Naive thymus-derived CD4-positive, alpha-beta T cell (primary cell): ENCODE measurements at regions not wholly inside any gene's neighbourhood (a gene's known extent, or its start where the extent isn't known, plus 50 kb on each side); places are given as distances from the start of the nearest gene placed in this dataset.

Source experiments
- ATAC-seq: fragments of 150-1000 bp; cut with Tn5 transposase; 2 replicates; pipeline ENCODE4 v1.10.0; 2021; ENCODE audit warnings: mild to moderate bottlenecking, moderate library complexity
- CTCF ChIA-PET: fragments of 350-600 bp; sonication (Branson Sonifier 250); formaldehyde crosslinking; loops from one replicate; lab custom pipeline; 2021; ENCODE audit warnings: antibody characterized with exemption; lab: Charles Lee
- POLR2A ChIA-PET: fragments of 350-600 bp; sonication (Branson Sonifier 250); formaldehyde crosslinking; loops from one replicate; lab custom pipeline; 2021; ENCODE audit warnings: antibody characterized with exemption, inconsistent platforms; lab: Charles Lee
- DNase-seq, 9 donors: peaks; one replicate each; pipeline versions ENCODE4 v3.0.0 to v3.0.0-alpha.2; 2020 to 2022; ENCODE audit warnings: mixed read lengths in 1 of 9
- H3K27ac ChIP-seq: one replicate; pipeline ENCODE4 v1.7.0; 2013; ENCODE audit warnings: mild to moderate bottlenecking, low read depth, low read length, moderate library complexity
- H3K27me3 ChIP-seq, 2 donors: one replicate each; pipeline ENCODE4 v1.7.0; 2013; ENCODE audit warnings: low read length in 2 of 2, mild to moderate bottlenecking in 2 of 2, moderate library complexity in 2 of 2; ENCODE audit not compliant: control insufficient read depth in 2 of 2, insufficient read depth in 2 of 2
- H3K36me3 ChIP-seq, 3 experiments: 1 replicate in 2 of 3; 2 replicates in 1 of 3; pipeline ENCODE4 v1.7.0; 2013; ENCODE audit warnings: low read length in 3 of 3, mild to moderate bottlenecking in 3 of 3, moderate library complexity in 1 of 3; ENCODE audit not compliant: insufficient read depth in 3 of 3, control insufficient read depth in 2 of 3
- H3K4me1 ChIP-seq, 2 donors: one replicate each; pipeline ENCODE4 v1.7.0; 2013; ENCODE audit warnings: low read length in 2 of 2, mild to moderate bottlenecking in 2 of 2, moderate library complexity in 1 of 2; ENCODE audit not compliant: control insufficient read depth in 2 of 2, insufficient read depth in 2 of 2
- H3K4me3 ChIP-seq: 2 replicates; pipeline ENCODE4 v1.7.0; 2013; ENCODE audit warnings: mild to moderate bottlenecking, low read length
- H3K9me3 ChIP-seq, 3 experiments: 1 replicate in 2 of 3; 2 replicates in 1 of 3; pipeline ENCODE4 v1.7.0; 2013; ENCODE audit warnings: low read length in 3 of 3; ENCODE audit not compliant: control insufficient read depth in 2 of 3
- H3K27ac Mint-ChIP-seq, 9 donors: one replicate each; pipeline ENCODE4 v1.8.0; 2020 to 2022; ENCODE audit warnings: mixed read lengths in 9 of 9, mild to moderate bottlenecking in 8 of 9, moderate library complexity in 5 of 9, inconsistent platforms in 2 of 9
- H3K27me3 Mint-ChIP-seq, 5 donors: one replicate each; pipeline ENCODE4 v1.8.0; 2021 to 2022; ENCODE audit warnings: mixed read lengths in 5 of 5, mild to moderate bottlenecking in 1 of 5
- H3K36me3 Mint-ChIP-seq, 5 donors: one replicate each; pipeline ENCODE4 v1.8.0; 2020 to 2022; ENCODE audit warnings: mixed read lengths in 5 of 5, mild to moderate bottlenecking in 3 of 5, inconsistent platforms in 1 of 5
- H3K4me1 Mint-ChIP-seq, 7 donors: one replicate each; pipeline ENCODE4 v1.8.0; 2020 to 2022; ENCODE audit warnings: mixed read lengths in 7 of 7, mild to moderate bottlenecking in 3 of 7, inconsistent platforms in 1 of 7
- H3K4me3 Mint-ChIP-seq, 10 donors: one replicate each; pipeline ENCODE4 v1.8.0; 2020 to 2022; ENCODE audit warnings: mild to moderate bottlenecking in 10 of 10, mixed read lengths in 10 of 10, moderate library complexity in 6 of 10, inconsistent platforms in 2 of 10
- H3K9me3 Mint-ChIP-seq, 11 donors: one replicate each; pipeline ENCODE4 v1.8.0; 2020 to 2022; ENCODE audit warnings: mixed read lengths in 11 of 11, mild to moderate bottlenecking in 4 of 11, inconsistent platforms in 1 of 11, moderate library complexity in 1 of 11
- intact Hi-C, 2 donors: fragments of 100-400 bp; cut with micrococcal nuclease; formaldehyde crosslinking; loops; one replicate each; pipeline ENCODE4 v1.15.1; 2023

- no peaks in the 10 kb centered on the region for H3K4me1 Mint-ChIP-seq
- H3K27me3 Mint-ChIP-seq: peaks cover 0 to 39% (median 29%) of the 10 kb centered on the region in 5 donors
- no peak overlapping the region for H3K4me3 ChIP-seq
- POLR2A ChIA-PET: no interaction called here
- intact Hi-C loops: no loop called here
- no peaks in the 10 kb centered on the region for H3K9me3 ChIP-seq
- DNase-seq (no peak), ATAC-seq (no peak)
- no peak overlapping the region for H3K4me3 Mint-ChIP-seq
- CTCF ChIA-PET: no interaction called here
- H3K36me3 ChIP-seq: no peaks in the 10 kb centered on the region
- peaks cover 0 to 25% (median 3%) of the 10 kb centered on the region in 11 donors for H3K9me3 Mint-ChIP-seq
- H3K36me3 Mint-ChIP-seq: peaks cover 0 to 6% (median 0%) of the 10 kb centered on the region in 5 donors
- no peak overlapping the region for H3K27ac Mint-ChIP-seq
- no peaks in the 10 kb centered on the region for H3K27me3 ChIP-seq
- no peaks in the 10 kb centered on the region for H3K4me1 ChIP-seq
- H3K27ac ChIP-seq: no peak overlapping the region
Measured at GRCh38 chr15:96243701-96244100, 86.8 kb upstream of the NR2F2 start.

DNA sequence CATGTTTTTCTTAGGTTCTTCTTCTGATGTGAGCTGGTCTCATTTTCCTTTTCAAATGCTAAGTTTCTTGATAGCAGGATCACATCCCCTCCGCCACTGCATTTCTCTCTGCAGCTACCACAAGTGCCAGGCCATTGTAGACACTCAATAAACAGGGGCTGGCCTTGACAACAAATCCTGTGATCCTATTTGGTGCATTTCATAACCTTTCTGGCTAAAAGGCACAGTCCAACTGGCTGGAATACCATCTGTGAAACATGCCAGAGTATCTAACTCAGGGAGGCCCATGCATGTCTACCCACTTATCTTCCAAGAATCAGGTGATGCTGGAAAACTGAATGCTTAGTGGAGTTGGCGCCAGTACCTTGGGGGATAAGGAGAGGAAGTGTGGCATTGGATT is 85.2 kb upstream of the NR2F2 start:
- CTCF ChIA-PET: no interaction called here
- peaks cover 0 to 6% (median 0%) of the 10 kb centered on the region in 5 donors for H3K36me3 Mint-ChIP-seq

DNA sequence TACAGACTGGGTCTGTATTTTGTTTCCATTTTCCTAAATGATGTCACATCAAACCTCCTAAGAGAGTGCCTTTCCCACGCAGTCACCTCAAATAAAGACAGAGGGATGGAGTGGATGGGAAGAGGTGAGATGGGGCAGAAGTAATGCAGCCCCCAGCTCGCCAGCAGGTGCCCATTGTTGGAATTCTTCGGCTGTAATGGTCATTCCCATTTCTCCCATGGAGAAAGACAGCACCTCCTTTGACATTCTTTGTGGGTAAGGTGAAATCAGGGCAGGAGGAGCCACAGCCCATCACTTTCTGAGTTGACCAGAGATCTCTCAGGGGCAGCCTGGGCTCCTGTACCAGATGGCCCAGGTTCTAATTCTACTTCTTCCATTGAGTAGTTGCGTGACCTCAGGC is 84.4 kb upstream of the NR2F2 start:
- Histone ChIP-seq H3K9me3 (no peaks in the 10 kb centered on the region), H3K27ac (no peak overlapping the region), H3K4me3 (no peak overlapping the region), H3K36me3 (no peaks in the 10 kb centered on the region), H3K27me3 (no peaks in the 10 kb centered on the region), H3K4me1 (no peaks in the 10 kb centered on the region)
- H3K27me3 Mint-ChIP-seq: peaks cover 0 to 51% (median 32%) of the 10 kb centered on the region in 5 donors
- ChIA-PET POLR2A (no interaction called here), CTCF (no interaction called here)
- intact Hi-C loops: no loop called here
- DNase-seq (no peak), ATAC-seq (no peak)
- no peak overlapping the region for H3K27ac Mint-ChIP-seq
- H3K4me3 Mint-ChIP-seq: no peak overlapping the region
- no peaks in the 10 kb centered on the region for H3K4me1 Mint-ChIP-seq
- H3K36me3 Mint-ChIP-seq: peaks cover 0 to 6% (median 0%) of the 10 kb centered on the region in 5 donors
- H3K9me3 Mint-ChIP-seq: peaks cover 0 to 25% (median 4%) of the 10 kb centered on the region in 11 donors

More for the DNA sequence above, 85.2 kb upstream of the NR2F2 start:
- H3K4me3 Mint-ChIP-seq: no peak overlapping the region
- H3K27me3 Mint-ChIP-seq: peaks cover 0 to 48% (median 32%) of the 10 kb centered on the region in 5 donors
- no peaks in the 10 kb centered on the region for H3K4me1 Mint-ChIP-seq
- no peaks in the 10 kb centered on the region for H3K27me3 ChIP-seq
- intact Hi-C loops: no loop called here
- H3K9me3 ChIP-seq: no peaks in the 10 kb centered on the region
- H3K27ac Mint-ChIP-seq: no peak overlapping the region
- no peaks in the 10 kb centered on the region for H3K36me3 ChIP-seq
- no peak overlapping the region for H3K4me3 ChIP-seq
- no peaks in the 10 kb centered on the region for H3K4me1 ChIP-seq
- POLR2A ChIA-PET: no interaction called here
- no peak for DNase-seq
- no peak for ATAC-seq
- H3K9me3 Mint-ChIP-seq: peaks cover 0 to 25% (median 4%) of the 10 kb centered on the region in 11 donors
- H3K27ac ChIP-seq: no peak overlapping the region

GRCh38 chr15:96247621-96248305 is 82.7 kb upstream of the NR2F2 start:
- H3K27me3 Mint-ChIP-seq: peaks cover 0 to 62% (median 32%) of the 10 kb centered on the region in 5 donors
- ChIA-PET CTCF (no interaction called here), POLR2A (no interaction called here)
- H3K4me1 Mint-ChIP-seq: no peaks in the 10 kb centered on the region
- no peak overlapping the region for H3K27ac Mint-ChIP-seq
- H3K9me3 Mint-ChIP-seq: peaks cover 0 to 25% (median 4%) of the 10 kb centered on the region in 11 donors
- no peak overlapping the region for H3K4me3 Mint-ChIP-seq
- H3K36me3 ChIP-seq: no peaks in the 10 kb centered on the region
- H3K4me1 ChIP-seq: no peaks in the 10 kb centered on the region
- no peak for DNase-seq
- no peaks in the 10 kb centered on the region for H3K27me3 ChIP-seq
- no peaks in the 10 kb centered on the region for H3K9me3 ChIP-seq
- H3K4me3 ChIP-seq: no peak overlapping the region
- intact Hi-C loops: no loop called here
- H3K27ac ChIP-seq: no peak overlapping the region
- ATAC-seq: no peak
- peaks cover 0 to 6% (median 0%) of the 10 kb centered on the region in 5 donors for H3K36me3 Mint-ChIP-seq

DNA sequence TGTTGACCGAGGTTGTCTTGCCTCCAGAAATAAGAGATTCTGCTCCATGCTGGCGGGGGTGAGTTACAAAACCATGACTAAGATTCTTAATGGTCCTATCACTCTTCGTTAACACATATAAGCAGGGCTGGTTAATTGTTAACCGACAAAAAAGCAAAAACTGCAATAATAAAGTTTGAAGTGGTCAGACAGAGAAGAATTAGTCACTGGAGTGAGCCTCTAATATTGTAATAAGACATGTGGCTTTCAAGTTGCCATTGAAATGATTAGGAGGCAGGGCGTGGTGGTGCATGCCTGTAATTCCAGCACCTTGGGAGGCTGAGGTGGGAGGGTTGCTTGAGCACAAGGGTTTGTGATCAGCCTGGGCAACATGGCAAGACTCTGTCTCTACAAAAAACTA is 78.4 kb upstream of the NR2F2 start:
- Mint-ChIP-seq H3K27me3 (peaks cover 0 to 49% (median 18%) of the 10 kb centered on the region in 5 donors), H3K27ac (no peak overlapping the region), H3K9me3 (peaks cover 0 to 12% (median 2%) of the 10 kb centered on the region in 11 donors), H3K4me1 (no peaks in the 10 kb centered on the region), H3K36me3 (no peaks in the 10 kb centered on the region), H3K4me3 (no peak overlapping the region)
- ChIA-PET POLR2A (no interaction called here), CTCF (no interaction called here)
- DNase-seq (no peak), ATAC-seq (no peak)
- intact Hi-C loops: no loop called here
- H3K4me1 ChIP-seq: no peaks in the 10 kb centered on the region
- H3K36me3 ChIP-seq: no peaks in the 10 kb centered on the region
- no peaks in the 10 kb centered on the region for H3K27me3 ChIP-seq
- H3K9me3 ChIP-seq: no peaks in the 10 kb centered on the region
- H3K4me3 ChIP-seq: no peak overlapping the region
- H3K27ac ChIP-seq: no peak overlapping the region

DNA sequence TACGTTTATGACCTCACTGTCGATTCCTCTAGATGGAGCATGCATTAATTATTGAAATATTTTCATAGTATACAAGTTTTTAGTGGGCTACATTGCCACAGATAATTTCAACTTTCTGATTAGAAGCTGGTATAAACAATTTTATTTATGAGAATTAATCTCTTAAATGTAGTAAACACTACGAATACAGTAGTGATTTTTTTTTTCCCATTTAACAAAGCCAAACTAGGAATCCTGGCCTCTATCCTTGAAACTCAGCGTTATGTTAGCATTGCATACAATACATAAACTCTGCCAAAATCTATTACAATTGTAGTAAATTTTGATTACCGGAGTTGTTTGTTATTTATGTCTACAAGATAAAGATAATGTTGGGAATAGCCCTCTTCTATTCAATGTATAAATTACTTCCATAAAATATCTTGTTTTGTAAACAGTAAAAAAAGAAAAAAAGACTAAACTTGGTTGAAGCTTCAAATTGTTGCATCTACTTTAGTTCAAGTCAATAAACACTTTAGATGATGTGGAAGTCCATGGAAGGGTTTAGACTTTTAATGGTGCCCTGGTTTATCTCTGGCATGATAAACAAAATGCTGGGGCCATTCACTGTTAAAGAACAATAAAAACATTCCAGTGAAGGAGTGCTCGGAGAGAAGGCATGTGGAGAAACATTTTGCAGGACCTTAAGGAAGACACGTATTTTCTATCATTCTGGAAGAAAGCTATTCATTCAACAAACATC is 77.3 kb upstream of the NR2F2 start:
- ATAC-seq: no peak
- intact Hi-C loops: no loop called here
- no peak overlapping the region for H3K4me3 ChIP-seq
- H3K36me3 ChIP-seq: no peaks in the 10 kb centered on the region
- Mint-ChIP-seq H3K27ac (no peak overlapping the region), H3K4me1 (no peaks in the 10 kb centered on the region), H3K9me3 (peaks cover 0 to 6% (median 1%) of the 10 kb centered on the region in 11 donors), H3K36me3 (no peaks in the 10 kb centered on the region), H3K27me3 (peaks cover 0 to 45% (median 13%) of the 10 kb centered on the region in 5 donors), H3K4me3 (no peak overlapping the region)
- H3K27me3 ChIP-seq: no peaks in the 10 kb centered on the region
- ChIA-PET CTCF (no interaction called here), POLR2A (no interaction called here)
- H3K4me1 ChIP-seq: no peaks in the 10 kb centered on the region
- no peak overlapping the region for H3K27ac ChIP-seq
- no peaks in the 10 kb centered on the region for H3K9me3 ChIP-seq
- no peak for DNase-seq
